ENCODE measurements at regions not wholly inside any gene's neighbourhood (a gene's known extent, or its start where the extent isn't known, plus 50 kb on each side); places are given as distances from the start of the nearest gene placed in this dataset.

- TF ChIP-seq SIN3A (IDR thresholded peaks at IDR 0.05; ENCODE audit: borderline replicate concordance, insufficient read depth, low read length) (no peak), REST (IDR thresholded peaks at IDR 0.05; ENCODE audit: insufficient read depth in 1 of 2, low read depth in 2 of 2, low read length in 2 of 2) (no peak), POLR2AphosphoS5 (IDR thresholded peaks at IDR 0.05; ENCODE audit: low read depth, low read length) (no peak), FOXP2 (optimal IDR thresholded peaks at IDR 0.05; ENCODE audit: borderline replicate concordance, extremely low read depth, extremely low read length, insufficient read depth) (no peak), TAF1 (IDR thresholded peaks at IDR 0.05; ENCODE audit: borderline replicate concordance, insufficient read depth, low read length) (no peak)
Measured at GRCh38 chr4:19686456-19686855, 565.2 kb upstream of the SLIT2 start.

GRCh38 chr4:19684084-19684483 lies 567.6 kb upstream of the SLIT2 start:
- TF ChIP-seq REST (IDR thresholded peaks at IDR 0.05; ENCODE audit: insufficient read depth in 1 of 2, low read depth in 2 of 2, low read length in 2 of 2) (no peak), POLR2AphosphoS5 (IDR thresholded peaks at IDR 0.05; ENCODE audit: low read depth, low read length) (no peak), TAF1 (IDR thresholded peaks at IDR 0.05; ENCODE audit: borderline replicate concordance, insufficient read depth, low read length) (no peak), FOXP2 (optimal IDR thresholded peaks at IDR 0.05; ENCODE audit: borderline replicate concordance, extremely low read depth, extremely low read length, insufficient read depth) (no peak), SIN3A (IDR thresholded peaks at IDR 0.05; ENCODE audit: borderline replicate concordance, insufficient read depth, low read length) (no peak)

- TF ChIP-seq FOXP2 (optimal IDR thresholded peaks at IDR 0.05; ENCODE audit: borderline replicate concordance, extremely low read depth, extremely low read length, insufficient read depth) (no peak), TAF1 (IDR thresholded peaks at IDR 0.05; ENCODE audit: borderline replicate concordance, insufficient read depth, low read length) (no peak), POLR2AphosphoS5 (IDR thresholded peaks at IDR 0.05; ENCODE audit: low read depth, low read length) (no peak), SIN3A (IDR thresholded peaks at IDR 0.05; ENCODE audit: borderline replicate concordance, insufficient read depth, low read length) (no peak), REST (IDR thresholded peaks at IDR 0.05; ENCODE audit: insufficient read depth in 1 of 2, low read depth in 2 of 2, low read length in 2 of 2) (no peak)
Measured at GRCh38 chr4:19683426-19683825, 568.3 kb upstream of the SLIT2 start.

GRCh38 chr4:19677211-19677610 lies 574.5 kb upstream of the SLIT2 start:
- TF ChIP-seq SIN3A (IDR thresholded peaks at IDR 0.05; ENCODE audit: borderline replicate concordance, insufficient read depth, low read length) = no peak

- no peak for TF ChIP-seq SIN3A (IDR thresholded peaks at IDR 0.05; ENCODE audit: borderline replicate concordance, insufficient read depth, low read length)
Measured at GRCh38 chr4:19675172-19675811, 576.4 kb upstream of the SLIT2 start.

GRCh38 chr4:19659101-19659500 lies 592.6 kb upstream of the SLIT2 start:
- TF ChIP-seq POLR2AphosphoS5 (IDR thresholded peaks at IDR 0.05; ENCODE audit: low read depth, low read length) = no peak

- TF ChIP-seq TAF1 (IDR thresholded peaks at IDR 0.05; ENCODE audit: borderline replicate concordance, insufficient read depth, low read length) (no peak), REST (IDR thresholded peaks at IDR 0.05; ENCODE audit: insufficient read depth in 1 of 2, low read depth in 2 of 2, low read length in 2 of 2) (no peak), POLR2AphosphoS5 (IDR thresholded peaks at IDR 0.05; ENCODE audit: low read depth, low read length) (no peak), SIN3A (IDR thresholded peaks at IDR 0.05; ENCODE audit: borderline replicate concordance, insufficient read depth, low read length) (no peak), FOXP2 (optimal IDR thresholded peaks at IDR 0.05; ENCODE audit: borderline replicate concordance, extremely low read depth, extremely low read length, insufficient read depth) (no peak)
Measured at GRCh38 chr4:19657856-19658255, 593.8 kb upstream of the SLIT2 start.

Data from PFSK-1 (cell line).